Activated B cell treated with CpG ODN at 0.5 μM for 24 hours (primary cell): ENCODE measurements at regions not wholly inside any gene's neighbourhood (a gene's known extent, or its start where the extent isn't known, plus 50 kb on each side); places are given as distances from the start of the nearest gene placed in this dataset.

Experiments used
- ATAC-seq: fragments of 200-7000 bp; cut with Tn5 transposase; one replicate; pipeline ENCODE4 v1.10.0; 2021; ENCODE audit warnings: low read depth, mild to moderate bottlenecking, moderate library complexity
- CTCF ChIA-PET: fragments of 350-600 bp; sonication (Branson Sonifier 250); formaldehyde crosslinking; loops from one replicate; lab custom pipeline; 2021; ENCODE audit warnings: antibody characterized with exemption; lab: Charles Lee
- POLR2A ChIA-PET: fragments of 350-600 bp; sonication (Branson Sonifier 250); formaldehyde crosslinking; loops from one replicate; lab custom pipeline; 2021; ENCODE audit warnings: antibody characterized with exemption; lab: Charles Lee
- DNase-seq: peaks from one replicate; pipeline ENCODE4 v3.0.0; 2022
- H3K27ac Mint-ChIP-seq: one replicate; pipeline ENCODE4 v1.8.0; 2020; ENCODE audit warnings: mixed read lengths
- H3K27me3 Mint-ChIP-seq: one replicate; pipeline ENCODE4 v1.8.0; 2021; ENCODE audit warnings: mixed read lengths
- H3K36me3 Mint-ChIP-seq: one replicate; pipeline ENCODE4 v1.8.0; 2021; ENCODE audit warnings: low read depth, mixed read lengths
- H3K4me1 Mint-ChIP-seq: one replicate; pipeline ENCODE4 v1.8.0; 2021; ENCODE audit warnings: mixed read lengths
- H3K4me3 Mint-ChIP-seq: one replicate; pipeline ENCODE4 v1.8.0; 2020; ENCODE audit warnings: mild to moderate bottlenecking, mixed read lengths
- H3K9me3 Mint-ChIP-seq: one replicate; pipeline ENCODE4 v1.8.0; 2020; ENCODE audit warnings: mixed read lengths
- CTCF ChIP-seq: fragments of 200-600 bp; IDR thresholded peaks from one replicate; pipeline ENCODE4 v1.8.0; 2022; ENCODE audit warnings: antibody characterized with exemption, mild to moderate bottlenecking
- intact Hi-C: fragments of 100-400 bp; cut with micrococcal nuclease; formaldehyde crosslinking; loops from one replicate; pipeline ENCODE4 v1.15.1; 2024

GRCh38 chr7:138169441-138169851 lies 93.2 kb downstream of the AKR1D1 start:
- no peak overlapping the region for H3K27ac Mint-ChIP-seq
- ChIA-PET POLR2A (no interaction called here), CTCF (no interaction called here)
- no peak for ATAC-seq
- no peak for TF ChIP-seq CTCF
- no peak overlapping the region for H3K4me3 Mint-ChIP-seq
- peaks cover 14% of the 10 kb centered on the region for H3K9me3 Mint-ChIP-seq
- peaks cover 15% of the 10 kb centered on the region for H3K27me3 Mint-ChIP-seq
- no peaks in the 10 kb centered on the region for H3K36me3 Mint-ChIP-seq
- DNase-seq, result no peak
- H3K4me1 Mint-ChIP-seq, result no peaks in the 10 kb centered on the region
- intact Hi-C loops, result no loop called here

- H3K27me3 Mint-ChIP-seq, result peaks cover 17% of the 10 kb centered on the region
- no peak overlapping the region for H3K27ac Mint-ChIP-seq
- H3K4me3 Mint-ChIP-seq, result no peak overlapping the region
- ChIA-PET POLR2A (no interaction called here), CTCF (interaction anchor here (1.6 kb wide), 1 partner anchor 9 kb away, joined by 4 read pairs; no protein-coding TSS in a partner anchor)
- H3K4me1 Mint-ChIP-seq, result no peaks in the 10 kb centered on the region
- intact Hi-C loops, result no loop called here
- TF ChIP-seq CTCF, result no peak
- DNase-seq (no peak), ATAC-seq (no peak)
- H3K9me3 Mint-ChIP-seq, result peaks cover 13% of the 10 kb centered on the region
- H3K36me3 Mint-ChIP-seq, result no peaks in the 10 kb centered on the region
These were observed 94.0 kb downstream of the AKR1D1 start for GRCh38 chr7:138170298-138170697.

- Mint-ChIP-seq H3K9me3 (peaks cover 11% of the 10 kb centered on the region), H3K4me1 (no peaks in the 10 kb centered on the region), H3K36me3 (no peaks in the 10 kb centered on the region), H3K27ac (no peak overlapping the region), H3K27me3 (peaks cover 17% of the 10 kb centered on the region), H3K4me3 (no peak overlapping the region)
- ATAC-seq (no peak), DNase-seq (no peak)
- CTCF ChIA-PET, result interaction anchor here (1.6 kb wide), 1 partner anchor 10 kb away, joined by 4 read pairs; no protein-coding TSS in a partner anchor
- intact Hi-C loops, result no loop called here
- POLR2A ChIA-PET, result interaction anchor here (0.5 kb wide), 1 partner anchor 10 kb away, joined by 3 read pairs; no protein-coding TSS in a partner anchor
- no peak for TF ChIP-seq CTCF
These were observed 94.9 kb downstream of the AKR1D1 start for GRCh38 chr7:138170959-138171703.

GRCh38 chr7:138173548-138173947 lies 97.3 kb downstream of the AKR1D1 start:
- DNase-seq (no peak), ATAC-seq (no peak)
- Mint-ChIP-seq H3K27me3 (peaks cover 13% of the 10 kb centered on the region), H3K36me3 (no peaks in the 10 kb centered on the region), H3K9me3 (peaks cover 11% of the 10 kb centered on the region), H3K4me1 (no peaks in the 10 kb centered on the region), H3K4me3 (no peak overlapping the region), H3K27ac (no peak overlapping the region)
- intact Hi-C loops, result no loop called here
- ChIA-PET POLR2A (no interaction called here), CTCF (no interaction called here)
- no peak for TF ChIP-seq CTCF

- H3K9me3 Mint-ChIP-seq, result peaks cover 11% of the 10 kb centered on the region
- intact Hi-C loops, result no loop called here
- H3K4me3 Mint-ChIP-seq, result no peak overlapping the region
- CTCF ChIA-PET, result no interaction called here
- peaks cover 2% of the 10 kb centered on the region for H3K27me3 Mint-ChIP-seq
- no peaks in the 10 kb centered on the region for H3K36me3 Mint-ChIP-seq
- no peak overlapping the region for H3K27ac Mint-ChIP-seq
- POLR2A ChIA-PET, result no interaction called here
- no peak for TF ChIP-seq CTCF
- DNase-seq (no peak), ATAC-seq (no peak)
- no peaks in the 10 kb centered on the region for H3K4me1 Mint-ChIP-seq
These were observed 99.8 kb downstream of the AKR1D1 start for GRCh38 chr7:138176060-138176459.
